ENCODE measurements at regions not wholly inside any gene's neighbourhood (a gene's known extent, or its start where the extent isn't known, plus 50 kb on each side); places are given as distances from the start of the nearest gene placed in this dataset.

GRCh38 chr6:134512981-134513391, 195.1 kb upstream of the SGK1 start:
- Histone ChIP-seq H3K4me1 (replicated peaks in 1 of 4; ENCODE audit: control insufficient read depth in 3 of 4, insufficient read depth in 4 of 4, low read length in 3 of 4) (peaks cover 0 to 5% (median 3%) of the 10 kb centered on the region in 4 experiments; a peak in 4 of 7 replicates), H2BK12ac (ENCODE audit: low read depth, low read length) (no peak overlapping the region), H4K8ac (ENCODE audit: extremely low read depth, insufficient read depth, low read length) (no peak overlapping the region), H3K27me3 (replicated peaks in 1 of 4; ENCODE audit: control insufficient read depth in 3 of 4, extremely low read depth in 1 of 4, insufficient read depth in 3 of 4, low read length in 3 of 4) (no peaks in the 10 kb centered on the region), H3K14ac (ENCODE audit: insufficient read length) (no peak overlapping the region), H2AK5ac (ENCODE audit: low read depth, low read length) (no peak overlapping the region), H3K9me3 (ENCODE audit: insufficient read depth in 2 of 2, low read depth in 1 of 2, low read length in 1 of 2) (no peaks in the 10 kb centered on the region), H3K18ac (ENCODE audit: extremely low read depth, low read length) (no peak overlapping the region), H3K79me1 (ENCODE audit: low read depth, low read length) (no peaks in the 10 kb centered on the region), H4K91ac (replicated peaks; ENCODE audit: insufficient read length, low read length) (no peak overlapping the region), H2BK120ac (replicated peaks; ENCODE audit: low read depth, low read length) (no peak overlapping the region), H3K56ac (replicated peaks; ENCODE audit: insufficient read length, low read depth, low read length) (no peak overlapping the region), H3K23me2 (ENCODE audit: low read depth, low read length) (no peaks in the 10 kb centered on the region), H4K5ac (ENCODE audit: insufficient read length, low read depth, low read length) (no peak overlapping the region), H3K4me2 (ENCODE audit: insufficient read depth in 1 of 2, low read depth in 2 of 2, low read length in 2 of 2) (no peak overlapping the region), H2BK20ac (ENCODE audit: low read length) (no peak overlapping the region), H3K36me3 (ENCODE audit: control insufficient read depth in 2 of 4, insufficient read depth in 4 of 4, low read length in 3 of 4) (no peaks in the 10 kb centered on the region), H2BK5ac (ENCODE audit: low read depth, low read length) (no peak overlapping the region), H3K9ac (replicated peaks in 1 of 4; ENCODE audit: extremely low read depth in 1 of 4, low read depth in 3 of 4, low read length in 3 of 4) (no peak overlapping the region), H4K20me1 (replicated peaks in 1 of 2; ENCODE audit: control insufficient read depth in 1 of 2, insufficient read depth in 2 of 2, low read length in 2 of 2) (no peaks in the 10 kb centered on the region), H2AFZ (ENCODE audit: low read length) (peak overlapping the region; percentile 84), H3K4me3 (ENCODE audit: extremely low read depth in 1 of 4, insufficient read depth in 2 of 4, low read depth in 3 of 4, low read length in 4 of 4) (no peak overlapping the region), H3K79me2 (ENCODE audit: control insufficient read depth in 1 of 2, insufficient read depth in 2 of 2, low read length in 2 of 2) (no peaks in the 10 kb centered on the region), H3K27ac (ENCODE audit: low read depth, low read length) (no peak overlapping the region), H2BK15ac (ENCODE audit: low read length) (no peak overlapping the region), H3K23ac (ENCODE audit: insufficient read length) (no peak overlapping the region), H3K4ac (replicated peaks; ENCODE audit: insufficient read length, low read depth, low read length) (no peak overlapping the region)
- CTCF ChIA-PET (ENCODE audit: partially characterized antibody): interaction anchor here (1.1 kb wide), 1 partner anchor 12 kb away, joined by 3 read pairs; no protein-coding TSS in a partner anchor
- WGBS, 2 experiments (ENCODE audit: extremely low coverage in 1 of 2, insufficient coverage in 1 of 2, insufficient read length in 1 of 2, insufficient replicate concordance in 2 of 2, low coverage in 1 of 2, low lambda C conversion rate in 2 of 2, missing lambda C conversion rate in 1 of 2): 96% methylated on average over 2 of the region's 2 CpGs; no CpG with 5 or more reads in 1 of the 2 experiments
- POLR2A ChIA-PET (ENCODE audit: partially characterized antibody): no interaction called here
- FAIRE-seq (no peak), DNase-seq (ENCODE audit: low read depth in 1 of 2, low spot score in 2 of 2) (no peak)
- TF ChIP-seq POU5F1 (IDR thresholded peaks at IDR 0.05; ENCODE audit: low read depth, low read length) (no peak), GABPA (IDR thresholded peaks at IDR 0.05; ENCODE audit: borderline replicate concordance, insufficient read depth, low read length) (no peak), CTCF (IDR thresholded peaks at IDR 0.05; ENCODE audit: control extremely low read depth in 1 of 3, insufficient read depth in 1 of 3, low read depth in 1 of 3, low read length in 3 of 3) (no peak), SIRT6 (IDR thresholded peaks at IDR 0.05; ENCODE audit: low read length) (no peak), EP300 (IDR thresholded peaks at IDR 0.05; ENCODE audit: borderline replicate concordance in 1 of 2, low read depth in 2 of 2, low read length in 2 of 2) (no peak), CTBP2 (IDR thresholded peaks at IDR 0.05; ENCODE audit: borderline replicate concordance, insufficient read depth, insufficient read length, low read length) (no peak), RFX5 (IDR thresholded peaks at IDR 0.05; ENCODE audit: borderline replicate concordance, low read depth, low read length) (no peak), GTF2F1 (IDR thresholded peaks at IDR 0.05; ENCODE audit: borderline replicate concordance, low read depth, low read length) (no peak), SIN3A (conservative IDR thresholded peaks at IDR 0.05 in 1 of 2, IDR thresholded peaks at IDR 0.05 in 1 of 2; ENCODE audit: low read depth in 1 of 2, low read length in 2 of 2) (no peak)
